CD4-positive, alpha-beta T cell treated with Interleukin-15 for 1 hour (primary cell): ENCODE measurements at regions not wholly inside any gene's neighbourhood (a gene's known extent, or its start where the extent isn't known, plus 50 kb on each side); places are given as distances from the start of the nearest gene placed in this dataset.
"Not testable (repeated sequence)": the region's sequence is repeated elsewhere in the genome, so short reads cannot be mapped to it uniquely, and the experiment has no call there.

Experiments used
- DNase-seq: peaks from one replicate; pipeline ENCODE4 v3.0.0-alpha.2; 2020

DNA sequence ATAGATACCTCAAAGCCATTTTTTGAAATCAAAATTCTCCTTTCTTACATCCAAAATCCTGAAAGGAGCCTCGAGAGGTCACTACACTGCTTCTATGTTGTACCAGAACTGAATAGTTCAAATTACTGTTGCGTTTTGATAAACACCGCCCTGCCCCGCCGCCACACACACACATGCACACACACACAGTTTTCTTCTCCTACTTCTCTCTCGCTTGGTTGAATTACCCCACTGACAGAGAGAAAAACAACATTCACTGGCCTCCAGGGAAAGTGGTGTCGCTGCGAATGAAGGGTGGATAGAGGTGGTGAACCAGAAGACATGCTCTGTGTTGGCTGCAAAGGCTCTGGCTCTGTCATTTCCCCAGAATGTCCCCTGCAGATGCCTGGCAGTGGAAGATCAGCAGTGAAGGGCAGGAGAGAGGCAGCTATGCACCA lies 183.4 kb upstream of the RFC3 start:
- DNase-seq: no peak

DNA sequence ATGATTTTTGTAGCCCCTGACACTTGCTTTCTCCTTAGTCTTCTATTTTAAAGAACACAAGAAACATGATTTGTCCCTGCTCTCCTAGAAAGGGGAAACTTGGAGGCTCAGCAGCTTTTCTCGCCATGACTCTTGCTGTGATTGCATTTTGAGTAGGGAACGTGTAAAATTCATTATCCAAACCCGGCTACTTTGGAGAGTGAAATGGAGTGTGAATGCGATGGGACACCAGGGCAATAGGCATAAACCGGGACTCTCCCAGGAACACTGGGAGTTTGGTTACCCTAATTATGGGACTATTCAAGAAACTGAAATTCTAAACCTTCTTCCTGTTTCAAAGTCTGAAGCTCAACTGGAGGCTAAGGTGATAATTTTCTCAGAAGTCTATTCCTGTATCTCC lies 181.7 kb upstream of the RFC3 start:
- DNase-seq: no peak

GRCh38 chr13:33636955-33637670 lies 180.8 kb upstream of the RFC3 start:
- no peak for DNase-seq

DNA sequence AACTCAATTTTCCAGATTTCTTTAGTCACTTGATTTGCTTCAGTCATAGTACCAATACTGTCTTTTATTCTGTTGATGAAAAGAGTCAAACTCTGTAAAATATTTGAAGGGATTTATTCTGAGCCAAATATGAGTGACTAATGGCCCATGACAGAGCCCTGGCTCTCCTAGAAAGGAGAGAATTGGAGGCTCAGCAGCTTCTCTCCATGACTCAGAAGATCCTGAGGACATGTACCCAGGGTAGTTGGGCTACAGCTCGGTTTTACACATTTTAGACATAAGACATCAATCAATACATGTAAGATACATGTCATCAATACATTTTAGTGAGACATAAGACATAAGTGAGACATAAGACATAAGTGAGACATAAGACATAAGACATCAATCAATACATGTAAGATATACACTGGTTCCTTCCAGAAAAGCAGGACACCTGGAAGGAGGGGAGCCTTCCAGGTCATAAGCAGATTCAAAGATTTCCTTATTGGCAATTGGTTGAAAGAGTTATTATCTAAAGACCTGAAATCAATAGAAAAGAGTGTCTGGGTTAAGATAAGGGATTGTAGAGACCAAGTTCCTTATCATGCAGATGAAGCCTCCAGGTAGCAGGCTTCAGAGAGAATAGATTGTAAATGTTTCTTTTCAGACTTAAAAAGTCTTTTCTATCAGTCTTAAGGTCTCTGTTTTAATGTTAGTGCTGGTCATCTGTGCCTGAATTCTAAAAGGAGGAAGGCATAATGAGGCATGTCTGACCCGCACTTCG lies 179.8 kb upstream of the RFC3 start:
- DNase-seq: no peak

GRCh38 chr13:33639158-33639557 lies 178.8 kb upstream of the RFC3 start:
- DNase-seq: no peak

DNA sequence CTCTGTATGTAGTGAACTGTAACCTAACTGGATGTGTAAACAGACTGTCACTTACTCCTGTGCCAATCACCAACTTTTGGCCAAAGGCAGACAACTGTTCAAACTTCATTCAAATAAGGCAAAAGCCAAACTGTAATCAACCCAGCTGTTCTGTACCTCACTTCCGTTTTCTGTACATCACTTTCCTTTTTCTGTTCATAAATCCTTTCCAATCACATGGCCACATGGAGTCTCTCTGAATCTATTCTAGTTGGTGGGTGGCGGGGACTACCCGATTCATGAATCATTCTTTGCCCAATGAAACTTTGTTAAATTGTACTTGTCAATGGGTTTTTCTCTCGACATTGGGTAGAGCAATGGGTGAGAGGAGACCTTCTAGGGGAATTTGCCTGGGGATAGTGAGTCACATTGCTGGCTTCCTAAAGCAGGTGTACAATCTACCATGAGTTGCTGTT lies 178.3 kb upstream of the RFC3 start:
- DNase-seq: no peak

DNA sequence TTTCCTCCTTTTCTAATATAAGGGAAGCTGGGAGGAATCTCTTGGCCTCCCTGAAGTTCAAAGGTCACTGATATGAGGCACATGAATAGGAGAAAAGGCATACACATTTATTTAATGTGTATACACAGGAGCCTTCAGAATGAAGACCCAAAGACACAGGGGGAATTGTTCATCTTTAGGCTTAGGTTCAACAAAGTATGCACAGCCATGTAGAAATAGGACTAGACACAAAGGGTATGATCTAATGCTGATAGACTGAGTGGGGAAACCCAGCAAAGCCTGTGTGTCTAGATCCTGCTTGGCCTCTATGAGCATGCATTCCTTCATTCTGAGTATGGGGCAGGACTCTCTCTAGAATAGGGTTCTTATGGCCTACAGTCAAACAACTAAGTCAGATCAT lies 177.1 kb upstream of the RFC3 start:
- DNase-seq: no peak

DNA sequence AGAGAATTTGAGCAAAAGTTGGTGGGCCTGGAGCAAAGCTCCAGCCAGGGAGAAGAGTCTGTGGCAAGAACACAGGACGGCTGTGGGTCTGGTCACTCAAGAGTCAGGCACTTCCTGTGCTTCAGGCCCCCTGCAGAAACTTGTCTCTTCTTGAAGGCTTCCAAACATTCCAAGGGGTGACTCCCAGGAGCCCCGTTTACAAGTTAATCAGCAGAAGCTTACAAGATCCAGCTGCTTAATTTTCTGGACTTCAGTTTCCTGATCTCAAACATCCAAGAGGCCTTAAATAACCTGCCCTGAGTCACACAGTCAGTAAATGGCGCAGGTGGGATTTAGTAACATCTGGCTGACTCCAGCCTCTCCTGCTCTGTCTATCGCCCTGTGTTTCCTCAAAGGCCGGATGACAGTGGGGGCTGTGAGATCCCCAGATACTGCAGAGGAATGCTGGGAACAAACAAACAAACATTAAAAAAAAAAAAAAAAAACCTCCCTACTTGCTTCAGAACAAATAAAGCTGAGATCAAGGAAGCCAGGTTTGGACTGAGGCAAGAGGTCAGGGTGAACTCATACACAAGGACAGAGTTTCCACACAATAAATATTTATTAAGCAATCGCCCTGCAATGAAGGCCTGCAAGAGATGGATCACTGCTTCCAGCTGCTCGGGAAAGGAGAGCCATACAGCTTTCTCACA lies 175.4 kb upstream of the RFC3 start:
- no peak for DNase-seq

GRCh38 chr13:33644581-33645543 lies 173.1 kb upstream of the RFC3 start:
- no peak for DNase-seq

GRCh38 chr13:33645591-33646554 lies 172.1 kb upstream of the RFC3 start:
- DNase-seq: no peak

DNA sequence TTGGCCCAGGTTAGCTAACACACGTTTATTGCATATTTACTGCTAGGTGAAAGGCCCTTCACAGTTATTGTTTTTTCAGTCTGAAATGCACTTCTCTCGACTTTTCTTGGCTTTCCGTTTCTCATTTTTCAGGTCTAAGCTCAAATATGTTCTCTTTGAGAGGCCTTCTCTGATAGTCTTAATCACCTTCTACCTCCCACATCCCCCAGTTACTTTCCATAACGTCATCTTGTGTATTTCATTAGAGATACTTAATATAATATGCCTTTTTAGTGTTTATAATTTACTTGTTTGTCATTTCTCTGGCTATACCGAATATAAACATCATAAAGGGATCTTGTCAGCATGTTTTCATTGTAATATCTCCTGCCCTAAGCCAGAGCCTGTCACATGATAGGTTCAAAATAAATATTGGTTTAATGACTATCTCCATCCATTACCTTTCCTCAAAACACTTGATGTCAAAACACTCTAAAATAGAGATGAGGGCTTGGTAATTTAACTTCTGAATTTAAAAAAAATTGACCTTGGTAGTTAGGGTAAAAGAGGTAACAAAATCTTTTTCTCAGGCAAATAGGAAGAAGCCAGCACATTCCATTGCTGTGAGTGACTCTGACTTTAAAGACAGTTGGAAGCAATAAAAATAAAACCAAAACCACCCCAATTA lies 168.6 kb upstream of the RFC3 start:
- no peak for DNase-seq

DNA sequence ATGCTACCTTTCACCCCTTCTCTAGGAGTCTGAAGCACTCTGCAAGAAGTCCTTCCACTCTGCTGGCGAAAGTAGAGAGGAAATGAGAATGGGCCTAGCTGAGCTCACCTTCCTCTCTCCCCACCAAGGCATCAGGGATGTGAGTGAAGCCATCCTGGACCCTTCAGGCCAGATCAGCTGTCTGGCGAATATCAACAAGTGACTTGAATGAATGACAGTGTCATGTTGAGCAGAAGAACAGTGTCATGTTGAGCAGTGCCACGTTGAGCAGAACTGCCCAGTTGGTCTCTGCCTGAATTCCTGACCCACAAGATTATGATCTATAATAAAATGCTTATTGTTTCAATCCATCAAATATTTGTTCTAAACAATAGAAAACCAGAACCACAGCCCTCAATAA lies 166.2 kb upstream of the RFC3 start:
- DNase-seq: no peak

- DNase-seq: no peak
These were observed 160.7 kb upstream of the RFC3 start for GRCh38 chr13:33657274-33657673.

DNA sequence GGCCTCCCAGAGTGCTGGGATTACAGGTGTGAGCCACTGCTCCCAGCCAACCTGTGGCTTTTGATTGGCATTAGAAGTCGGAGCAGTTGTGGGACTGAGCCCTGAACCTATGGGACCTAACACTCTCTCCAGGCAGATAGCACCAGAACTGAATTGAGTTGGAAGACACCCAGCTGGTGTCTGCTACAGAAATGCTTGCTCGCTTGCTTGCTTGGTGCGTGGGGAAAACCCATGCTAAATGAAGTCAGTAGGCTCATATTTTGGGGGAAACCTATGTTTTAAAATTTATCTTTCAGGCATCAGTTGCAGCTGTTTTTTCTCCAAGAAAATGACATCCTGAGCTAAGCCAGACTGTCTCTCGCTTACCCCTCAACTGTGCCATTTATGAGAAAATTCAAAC lies 158.5 kb upstream of the RFC3 start:
- DNase-seq: no peak

DNA sequence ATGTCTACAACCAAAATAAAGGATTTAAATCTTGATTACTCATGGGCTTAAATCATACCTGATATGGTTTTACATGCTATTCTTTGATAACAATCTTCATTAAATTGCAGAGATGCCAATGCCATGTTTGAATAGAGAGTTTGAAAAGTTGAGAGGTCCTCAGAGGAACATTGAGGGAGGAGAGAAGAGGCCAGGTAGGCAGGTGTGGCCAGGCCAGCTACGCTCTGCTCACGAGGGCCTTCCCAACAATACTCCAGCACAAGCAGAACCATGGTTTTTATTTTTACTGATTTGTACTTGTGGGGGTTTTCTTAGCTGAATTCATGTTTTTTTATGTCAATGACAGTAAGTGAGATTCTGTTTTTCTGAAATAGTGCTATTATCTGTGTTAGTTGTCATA lies 158.1 kb upstream of the RFC3 start:
- DNase-seq: no peak

DNA sequence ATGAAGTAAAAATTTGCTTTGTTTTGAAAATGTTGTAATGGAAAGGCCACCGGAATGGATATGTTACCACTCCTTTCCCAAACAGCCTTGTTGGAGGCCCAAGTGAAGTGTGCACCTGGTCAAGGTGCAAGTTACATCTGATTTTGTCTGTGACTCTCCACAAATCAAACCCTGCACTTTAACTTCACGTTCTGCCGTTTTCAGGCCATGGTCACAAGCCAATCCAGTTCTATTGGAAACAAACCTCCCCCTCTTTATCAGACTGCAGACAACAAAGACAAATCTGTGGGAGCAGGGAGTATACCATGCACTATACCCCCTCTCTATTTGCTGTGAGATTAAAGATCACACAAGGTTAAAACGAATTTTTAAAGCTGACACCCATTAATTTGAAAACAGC lies 155.6 kb upstream of the RFC3 start:
- no peak for DNase-seq

DNA sequence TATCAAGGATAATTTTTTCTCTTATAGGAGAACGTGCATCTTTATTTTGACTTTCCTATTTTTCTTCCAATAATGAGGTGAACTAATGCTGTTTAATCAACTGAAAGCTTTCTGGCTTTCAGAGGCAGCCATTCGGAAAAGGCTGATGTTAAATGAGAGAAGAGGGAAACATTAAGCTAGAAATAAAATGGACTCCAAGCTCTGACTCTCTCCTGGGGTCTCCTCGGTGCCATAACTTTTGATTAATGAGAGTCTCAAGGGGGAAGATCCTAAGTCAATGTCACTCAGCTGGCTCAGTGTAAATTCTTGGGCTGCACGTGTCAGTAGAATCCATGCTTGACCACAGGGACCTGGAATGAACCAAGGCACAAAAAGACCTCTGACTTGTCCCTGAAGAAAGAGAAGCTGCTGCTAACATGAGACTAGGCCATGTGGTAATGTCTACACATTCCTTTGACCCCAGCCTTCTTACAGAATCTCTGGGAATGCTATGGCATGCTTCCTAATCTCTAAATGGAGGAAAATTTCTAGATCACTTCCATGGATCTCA lies 152.2 kb upstream of the RFC3 start:
- no peak for DNase-seq

GRCh38 chr13:33671560-33671959 lies 146.4 kb upstream of the RFC3 start:
- no peak for DNase-seq

DNA sequence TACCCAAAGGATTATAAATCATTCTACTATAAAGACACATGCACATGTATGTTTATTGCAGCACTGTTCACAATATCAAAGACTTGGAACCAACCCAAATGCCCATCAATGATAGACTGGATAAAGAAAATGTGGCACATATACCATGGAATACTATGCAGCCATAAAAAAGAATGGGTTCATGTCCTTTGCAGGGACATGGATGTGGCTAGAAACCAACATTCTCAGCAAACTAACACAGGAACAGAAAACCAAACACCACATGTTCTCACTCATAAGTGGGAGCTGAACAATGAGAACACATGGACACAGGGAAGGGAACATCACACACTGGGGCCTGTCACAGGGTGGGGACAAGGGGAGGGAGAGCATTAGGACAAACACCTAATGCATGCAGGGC lies 145.9 kb upstream of the RFC3 start:
- DNase-seq: not testable (repeated sequence)
